Endothelial cell of umbilical vein (primary cell): ENCODE measurements at regions not wholly inside any gene's neighbourhood (a gene's known extent, or its start where the extent isn't known, plus 50 kb on each side); places are given as distances from the start of the nearest gene placed in this dataset.

ENCODE experiments used
- BruUV-seq: library from RNA; stranded (reverse); fragments of 400-500 nt; replicated peaks from 2 replicates; lab custom pipeline; 2021; lab: Mats Ljungman, UMichigan
- CTCF ChIA-PET: fragments of 300-600, 350-600 bp; sonication (Branson Sonifier 250); formaldehyde crosslinking; loops from one replicate; lab custom pipeline; 2021; ENCODE audit warnings: antibody characterized with exemption, inconsistent platforms; lab: Charles Lee
- POLR2A ChIA-PET: fragments of 300-600, 350-600 bp; sonication (Branson Sonifier 250); formaldehyde crosslinking; loops from one replicate; lab custom pipeline; 2021; ENCODE audit warnings: antibody characterized with exemption, inconsistent platforms; lab: Charles Lee
- DNase-seq: peaks from one replicate; pipeline ENCODE4 v3.0.0-alpha.2; 2011; ENCODE audit warnings: low read depth, low spot score
- FAIRE-seq: peaks from 2 replicates; lab custom pipeline; 2011; peaks lifted over from hg19 to GRCh38; lab: Jason Lieb, UNC
- H2AFZ ChIP-seq: 2 replicates; pipeline ENCODE4 v1.6.0; 2012; ENCODE audit warnings: low read depth, low read length, control low read depth, inconsistent platforms
- H3K27ac ChIP-seq: 2 replicates; pipeline ENCODE4 v1.5.1; 2011; ENCODE audit warnings: low read depth, mild to moderate bottlenecking, control low read depth, low read length, moderate library complexity; ENCODE audit not compliant: insufficient read depth
- H3K27me3 ChIP-seq, 2 experiments: 2 replicates each; pipeline versions ENCODE4 v1.6.0 to v1.6.1; 2011; ENCODE audit warnings: low read length in 2 of 2, mixed read lengths in 1 of 2; ENCODE audit not compliant: control insufficient read depth in 2 of 2, insufficient read depth in 2 of 2
- H3K36me3 ChIP-seq, 2 experiments: 2 replicates in 1 of 2; 3 replicates in 1 of 2; pipeline ENCODE4 v1.5.1; 2011; ENCODE audit warnings: low read length in 2 of 2, mild to moderate bottlenecking in 1 of 2, moderate library complexity in 1 of 2; ENCODE audit not compliant: control insufficient read depth in 2 of 2, insufficient read depth in 2 of 2; ENCODE audit errors: extremely low read depth in 1 of 2
- H3K4me1 ChIP-seq: 3 replicates; pipeline ENCODE4 v1.5.1; 2011; ENCODE audit warnings: mild to moderate bottlenecking, low read length; ENCODE audit not compliant: control insufficient read depth, insufficient read depth; ENCODE audit errors: extremely low read depth
- H3K4me2 ChIP-seq: 2 replicates; pipeline ENCODE4 v1.6.1; 2011; ENCODE audit warnings: low read length, control low read depth, mixed read lengths; ENCODE audit not compliant: insufficient read depth
- H3K4me3 ChIP-seq, 3 experiments: fragments of 200-600 bp in 1 of 3; sonication (generic), shearing (Covaris generic) in 1 of 3; replicated peaks in 1 of 3; 2 replicates each; pipeline ENCODE4 v1.5.1; 2011 to 2016; ENCODE audit warnings: control low read depth in 3 of 3, low read length in 3 of 3, mild to moderate bottlenecking in 2 of 3, inconsistent platforms in 1 of 3, low read depth in 1 of 3, moderate library complexity in 1 of 3; ENCODE audit not compliant: insufficient read depth in 1 of 3
- H3K79me2 ChIP-seq: 2 replicates; pipeline ENCODE4 v1.6.0; 2012; ENCODE audit warnings: low read length, inconsistent platforms; ENCODE audit not compliant: control insufficient read depth, insufficient read depth
- H3K9ac ChIP-seq: replicated peaks from 2 replicates; pipeline ENCODE3; 2011; ENCODE audit warnings: low read length, control low read depth; ENCODE audit not compliant: insufficient read depth; ENCODE audit errors: extremely low read depth
- H3K9me1 ChIP-seq: replicated peaks from 3 replicates; pipeline ENCODE4 v1.6.0; 2011; ENCODE audit warnings: mild to moderate bottlenecking, low read length; ENCODE audit not compliant: control insufficient read depth, insufficient read depth; ENCODE audit errors: extremely low read depth
- H3K9me3 ChIP-seq: replicated peaks from 2 replicates; pipeline ENCODE4 v1.5.1; 2012; ENCODE audit warnings: low read length, inconsistent platforms; ENCODE audit not compliant: control insufficient read depth, insufficient read depth
- H4K20me1 ChIP-seq: replicated peaks from 2 replicates; pipeline ENCODE3; 2011; ENCODE audit warnings: mild to moderate bottlenecking, low read length; ENCODE audit not compliant: control insufficient read depth, insufficient read depth; ENCODE audit errors: extremely low read depth
- EZH2 ChIP-seq: IDR thresholded peaks from 2 replicates; pipeline ENCODE4 v1.6.1; 2012; ENCODE audit warnings: borderline replicate concordance, low read depth, mild to moderate bottlenecking, moderate library complexity, low read length, inconsistent platforms; ENCODE audit not compliant: severe bottlenecking
- FOS ChIP-seq: IDR thresholded peaks from 2 replicates; pipeline ENCODE4 v1.6.1; 2011; ENCODE audit warnings: mild to moderate bottlenecking, low read length, moderate library complexity, borderline replicate concordance; ENCODE audit not compliant: insufficient read depth
- GATA2 ChIP-seq: IDR thresholded peaks from 2 replicates; pipeline ENCODE4 v1.7.0; 2011; ENCODE audit warnings: low read depth, mild to moderate bottlenecking, moderate library complexity, mixed read lengths, low read length; ENCODE audit not compliant: insufficient read length, insufficient read depth
- JUN ChIP-seq: IDR thresholded peaks from 2 replicates; pipeline ENCODE4 v1.6.1; 2011; ENCODE audit warnings: borderline replicate concordance, low read depth; ENCODE audit not compliant: insufficient read length, insufficient read depth
- MYC ChIP-seq: IDR thresholded peaks from one replicate; pipeline ENCODE4 v1.6.1; 2011; ENCODE audit warnings: mild to moderate bottlenecking, low read depth, low read length
- POLR2A ChIP-seq: IDR thresholded peaks from 2 replicates; pipeline ENCODE4 v1.6.1; 2012; ENCODE audit warnings: low read depth, mild to moderate bottlenecking, control low read depth, low read length
- POLR2AphosphoS5 ChIP-seq: IDR thresholded peaks from 2 replicates; pipeline ENCODE4 v1.6.1; 2012; ENCODE audit warnings: low read depth, mild to moderate bottlenecking, control low read depth, low read length, moderate library complexity; ENCODE audit not compliant: insufficient read depth
- dilution Hi-C: fragments of 300-500 bp; cut with MboI; formaldehyde crosslinking; loops from one replicate; pipeline ENCODE4 v1.15.0; 2019; ENCODE audit warnings: low sequenced_read_pairs; ENCODE audit not compliant: extremely low pct_ligation_motif_present
- intact Hi-C: fragments of 100-400 bp; cut with micrococcal nuclease; formaldehyde crosslinking; loops from one replicate; pipeline ENCODE4 v1.10.0; 2022
- TF ChIP-seq, protein P1 (sequence below): IDR thresholded peaks from 2 replicates; pipeline ENCODE4 v1.6.1; 2011; ENCODE audit not compliant: insufficient read depth, insufficient read length
- TF ChIP-seq, protein P2 (sequence below), 2 donors: IDR thresholded peaks; 1 replicate in 1 of 2; 2 replicates in 1 of 2; pipeline ENCODE4 v1.5.1; 2011; ENCODE audit warnings: low read length in 2 of 2, mild to moderate bottlenecking in 2 of 2, moderate library complexity in 2 of 2, control low read depth in 1 of 2, inconsistent platforms in 1 of 2, low read depth in 1 of 2; ENCODE audit not compliant: insufficient read depth in 1 of 2; ENCODE audit errors: extremely low read depth in 1 of 2

DNA sequence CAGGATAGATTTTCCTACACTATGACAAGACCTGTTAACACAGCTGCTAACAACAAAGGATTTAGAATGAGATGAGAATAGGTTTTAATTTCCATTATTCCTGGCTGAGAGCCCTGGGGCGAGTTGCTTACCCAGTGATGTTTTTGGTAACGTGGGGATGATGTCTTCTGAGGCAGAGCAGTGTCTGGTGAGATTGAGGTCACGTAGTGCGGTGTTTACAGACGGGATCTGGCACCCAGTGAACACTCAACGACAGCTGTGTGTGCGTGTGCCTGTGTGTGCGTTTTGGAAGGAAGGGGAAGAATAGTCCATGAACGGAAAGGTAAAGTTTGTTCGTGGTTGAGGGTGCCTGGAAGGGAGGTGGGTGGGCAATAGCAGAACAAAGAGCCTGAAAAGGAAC, 384.7 kb downstream of the C6orf118 start:
- no peak for FAIRE-seq
- CTCF ChIA-PET = interaction anchor here (0.6 kb wide), 1 partner anchor 1803 kb away, joined by 3 read pairs; no protein-coding TSS in a partner anchor
- intact Hi-C loops = loop anchor here (5.0 to 10.0 kb wide), 2 partner anchors 592 to 1340 kb away; no protein-coding TSS in a partner anchor

DNA sequence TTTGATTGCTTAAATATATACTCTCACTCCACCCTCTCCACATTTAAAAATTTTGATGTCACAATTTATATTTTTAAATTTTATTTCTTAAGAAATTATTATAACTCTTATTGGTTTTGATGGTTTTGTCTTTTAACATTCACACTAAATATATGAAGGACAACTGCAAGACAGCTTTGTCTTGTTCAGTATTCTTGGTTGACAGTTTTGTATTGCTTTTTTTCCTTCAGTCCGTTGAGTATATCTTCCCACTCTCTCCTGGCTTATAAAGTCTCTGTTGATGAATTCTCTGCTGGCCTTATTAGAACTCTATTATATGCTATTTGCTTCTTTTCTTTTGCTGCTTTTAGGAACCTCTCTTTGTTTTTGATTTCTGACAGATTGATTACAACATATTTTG, 392.2 kb downstream of the C6orf118 start:
- Histone ChIP-seq H3K9ac (no peak overlapping the region), H3K9me1 (no peaks in the 10 kb centered on the region), H3K4me2 (no peak overlapping the region), H2AFZ (no peak overlapping the region), H3K4me3 (no peak overlapping the region), H3K36me3 (no peaks in the 10 kb centered on the region), H3K27me3 (no peaks in the 10 kb centered on the region), H3K27ac (no peak overlapping the region), H3K9me3 (peaks cover 4% of the 10 kb centered on the region), H3K4me1 (no peaks in the 10 kb centered on the region), H3K79me2 (no peaks in the 10 kb centered on the region), H4K20me1 (no peaks in the 10 kb centered on the region)
- FAIRE-seq = no peak
- BruUV-seq = no TSS peak
- CTCF ChIA-PET = no interaction called here
- POLR2A ChIA-PET = no interaction called here
- DNase-seq = no peak
- intact Hi-C loops = no loop called here
- dilution Hi-C loops = no loop called here
- TF ChIP-seq POLR2A (no peak), EZH2 (no peak), MYC (no peak), FOS (no peak), GATA2 (no peak), JUN (no peak), POLR2AphosphoS5 (no peak)
- TF ChIP-seq, protein P1, sequence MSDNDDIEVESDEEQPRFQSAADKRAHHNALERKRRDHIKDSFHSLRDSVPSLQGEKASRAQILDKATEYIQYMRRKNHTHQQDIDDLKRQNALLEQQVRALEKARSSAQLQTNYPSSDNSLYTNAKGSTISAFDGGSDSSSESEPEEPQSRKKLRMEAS = no peak
- TF ChIP-seq, protein P2, sequence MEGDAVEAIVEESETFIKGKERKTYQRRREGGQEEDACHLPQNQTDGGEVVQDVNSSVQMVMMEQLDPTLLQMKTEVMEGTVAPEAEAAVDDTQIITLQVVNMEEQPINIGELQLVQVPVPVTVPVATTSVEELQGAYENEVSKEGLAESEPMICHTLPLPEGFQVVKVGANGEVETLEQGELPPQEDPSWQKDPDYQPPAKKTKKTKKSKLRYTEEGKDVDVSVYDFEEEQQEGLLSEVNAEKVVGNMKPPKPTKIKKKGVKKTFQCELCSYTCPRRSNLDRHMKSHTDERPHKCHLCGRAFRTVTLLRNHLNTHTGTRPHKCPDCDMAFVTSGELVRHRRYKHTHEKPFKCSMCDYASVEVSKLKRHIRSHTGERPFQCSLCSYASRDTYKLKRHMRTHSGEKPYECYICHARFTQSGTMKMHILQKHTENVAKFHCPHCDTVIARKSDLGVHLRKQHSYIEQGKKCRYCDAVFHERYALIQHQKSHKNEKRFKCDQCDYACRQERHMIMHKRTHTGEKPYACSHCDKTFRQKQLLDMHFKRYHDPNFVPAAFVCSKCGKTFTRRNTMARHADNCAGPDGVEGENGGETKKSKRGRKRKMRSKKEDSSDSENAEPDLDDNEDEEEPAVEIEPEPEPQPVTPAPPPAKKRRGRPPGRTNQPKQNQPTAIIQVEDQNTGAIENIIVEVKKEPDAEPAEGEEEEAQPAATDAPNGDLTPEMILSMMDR (IDR thresholded peaks at IDR 0.05; ENCODE audit: extremely low read depth in 1 of 2, insufficient read depth in 1 of 2, low read depth in 1 of 2, low read length in 2 of 2) = no peak

More for the DNA sequence above, 384.7 kb downstream of the C6orf118 start:
- POLR2A ChIA-PET = no interaction called here
- TF ChIP-seq, protein P1 = no peak
- TF ChIP-seq FOS (no peak), POLR2A (no peak), JUN (no peak), POLR2AphosphoS5 (no peak)
- TF ChIP-seq, protein P2 (IDR thresholded peaks at IDR 0.05; ENCODE audit: extremely low read depth in 1 of 2, insufficient read depth in 1 of 2, low read depth in 1 of 2, low read length in 2 of 2) = no peak
- Histone ChIP-seq H3K9ac (no peak overlapping the region), H3K9me1 (no peaks in the 10 kb centered on the region), H2AFZ (no peak overlapping the region), H3K4me1 (no peaks in the 10 kb centered on the region), H3K36me3 (no peaks in the 10 kb centered on the region), H3K27ac (no peak overlapping the region), H3K4me2 (no peak overlapping the region), H3K9me3 (no peaks in the 10 kb centered on the region), H4K20me1 (no peaks in the 10 kb centered on the region), H3K27me3 (no peaks in the 10 kb centered on the region), H3K4me3 (no peak overlapping the region), H3K79me2 (no peaks in the 10 kb centered on the region)
- DNase-seq = no peak
- dilution Hi-C loops = no loop called here
- BruUV-seq = no TSS peak
